SK-N-MC (cell line): ENCODE measurements at regions not wholly inside any gene's neighbourhood (a gene's known extent, or its start where the extent isn't known, plus 50 kb on each side); places are given as distances from the start of the nearest gene placed in this dataset.

Experiments used
- EZH2 ChIP-seq: fragments of 200-600 bp; sonication (generic); IDR thresholded peaks from one replicate; pipeline ENCODE4 v1.6.1; 2017; ENCODE audit warnings: antibody characterized with exemption
- POLR2AphosphoS5 ChIP-seq: IDR thresholded peaks from 2 replicates; pipeline ENCODE4 v1.6.1; 2012; ENCODE audit warnings: mild to moderate bottlenecking, low read depth, low read length, borderline replicate concordance

DNA sequence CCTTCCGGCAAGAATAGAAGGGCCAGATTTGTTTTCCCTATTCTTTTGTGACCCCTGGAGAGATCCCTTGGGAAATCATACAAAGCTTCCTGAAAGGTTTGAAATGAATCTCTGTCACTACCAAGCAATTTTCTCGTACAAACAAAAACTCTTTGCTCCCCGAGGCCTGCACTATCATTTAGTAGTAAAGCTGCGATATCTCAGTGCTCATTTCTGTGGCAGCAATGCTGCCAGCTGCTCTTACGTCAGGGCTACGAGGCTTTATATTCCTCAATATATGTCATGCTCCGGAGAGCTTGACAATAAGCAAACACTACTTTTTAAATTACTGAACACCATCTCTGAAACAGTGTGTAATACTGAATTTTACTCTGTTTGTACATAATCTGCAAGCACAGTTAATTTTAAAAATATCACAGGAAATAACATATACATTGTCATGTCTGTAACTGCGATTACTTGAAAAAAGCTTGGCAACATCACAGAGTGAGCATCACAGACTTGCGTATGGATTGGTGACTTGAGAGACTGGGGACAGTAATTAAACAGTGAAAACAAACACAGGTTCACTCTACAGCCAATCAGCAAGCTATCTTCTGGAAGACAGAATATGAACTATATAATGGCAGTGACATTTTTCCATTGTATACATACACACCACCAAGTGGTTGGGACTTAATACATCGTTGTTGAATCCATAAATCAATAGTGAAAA is 403.3 kb upstream of the NETO1 start:
- TF ChIP-seq POLR2AphosphoS5 (no peak), EZH2 (no peak)
